Astrocyte of the hippocampus (primary cell): ENCODE measurements at regions not wholly inside any gene's neighbourhood (a gene's known extent, or its start where the extent isn't known, plus 50 kb on each side); places are given as distances from the start of the nearest gene placed in this dataset.
A peak's percentile ranks its signal among the peaks of the same experiment; 100 is the strongest.
"Not testable (repeated sequence)": the region's sequence is repeated elsewhere in the genome, so short reads cannot be mapped to it uniquely, and the experiment has no call there.

Experiments used
- DNase-seq: peaks from one replicate; pipeline ENCODE4 v3.0.0; 2011; ENCODE audit warnings: low read depth, low spot score

- no peak for DNase-seq
These were observed 110.0 kb upstream of the MEF2A start for GRCh38 chr15:99455789-99456160.

- DNase-seq, result no peak
These were observed 101.6 kb upstream of the MEF2A start for GRCh38 chr15:99464137-99464536.

- DNase-seq, result no peak
These were observed 99.0 kb upstream of the MEF2A start for GRCh38 chr15:99466701-99467337.

GRCh38 chr15:99467338-99467720 lies 98.5 kb upstream of the MEF2A start:
- DNase-seq, result no peak

- DNase-seq, result no peak
These were observed 97.8 kb upstream of the MEF2A start for GRCh38 chr15:99467853-99468464.

GRCh38 chr15:99470204-99470603 lies 95.6 kb upstream of the MEF2A start:
- DNase-seq, result not testable (repeated sequence)

GRCh38 chr15:99472416-99473145 lies 93.2 kb upstream of the MEF2A start:
- no peak for DNase-seq

- DNase-seq, result no peak
These were observed 91.5 kb upstream of the MEF2A start for GRCh38 chr15:99473981-99474906.

GRCh38 chr15:99474909-99475753 lies 90.7 kb upstream of the MEF2A start:
- DNase-seq, result no peak

- no peak for DNase-seq
These were observed 89.9 kb upstream of the MEF2A start for GRCh38 chr15:99475754-99476412.

- peak; percentile 95 for DNase-seq
These were observed 89.2 kb upstream of the MEF2A start for GRCh38 chr15:99476413-99477222.

- DNase-seq, result no peak
These were observed 87.9 kb upstream of the MEF2A start for GRCh38 chr15:99477791-99478471.

- no peak for DNase-seq
These were observed 86.8 kb upstream of the MEF2A start for GRCh38 chr15:99478977-99479376.

GRCh38 chr15:99480016-99480810 lies 85.6 kb upstream of the MEF2A start:
- no peak for DNase-seq

GRCh38 chr15:99481113-99481950 lies 84.5 kb upstream of the MEF2A start:
- DNase-seq, result peak; percentile 44

GRCh38 chr15:99481951-99482230 lies 83.9 kb upstream of the MEF2A start:
- no peak for DNase-seq

GRCh38 chr15:99482993-99483392 lies 82.8 kb upstream of the MEF2A start:
- DNase-seq, result no peak
